ENCODE measurements at regions not wholly inside any gene's neighbourhood (a gene's known extent, or its start where the extent isn't known, plus 50 kb on each side); places are given as distances from the start of the nearest gene placed in this dataset.

GRCh38 chr11:114816791-114817190 lies 138.5 kb downstream of the NXPE2 start:
- TF ChIP-seq CTCF (IDR thresholded peaks at IDR 0.05; ENCODE audit: insufficient read depth, low read length, poor library complexity, severe bottlenecking) (no peak), EZH2phosphoT487 (conservative IDR thresholded peaks at IDR 0.05; ENCODE audit: low read length) (no peak)

Measured in SU-DHL-6 (cell line).